Mammary epithelial cell (primary cell): ENCODE measurements at regions not wholly inside any gene's neighbourhood (a gene's known extent, or its start where the extent isn't known, plus 50 kb on each side); places are given as distances from the start of the nearest gene placed in this dataset.

ENCODE experiments used
- EZH2 ChIP-seq: IDR thresholded peaks from 2 replicates; pipeline ENCODE4 v1.6.1; 2012; ENCODE audit warnings: low read length, inconsistent platforms, borderline replicate concordance
- TF ChIP-seq, protein P1 (sequence below), 2 donors: IDR thresholded peaks in 1 of 2; conservative IDR thresholded peaks in 1 of 2; 2 replicates each; pipeline ENCODE4 v1.5.1; 2011 to 2012; ENCODE audit warnings: inconsistent platforms in 2 of 2, low read length in 2 of 2, mild to moderate bottlenecking in 2 of 2, control low read depth in 1 of 2, low read depth in 1 of 2; ENCODE audit not compliant: insufficient read depth in 1 of 2; ENCODE audit errors: extremely low read depth in 1 of 2

DNA sequence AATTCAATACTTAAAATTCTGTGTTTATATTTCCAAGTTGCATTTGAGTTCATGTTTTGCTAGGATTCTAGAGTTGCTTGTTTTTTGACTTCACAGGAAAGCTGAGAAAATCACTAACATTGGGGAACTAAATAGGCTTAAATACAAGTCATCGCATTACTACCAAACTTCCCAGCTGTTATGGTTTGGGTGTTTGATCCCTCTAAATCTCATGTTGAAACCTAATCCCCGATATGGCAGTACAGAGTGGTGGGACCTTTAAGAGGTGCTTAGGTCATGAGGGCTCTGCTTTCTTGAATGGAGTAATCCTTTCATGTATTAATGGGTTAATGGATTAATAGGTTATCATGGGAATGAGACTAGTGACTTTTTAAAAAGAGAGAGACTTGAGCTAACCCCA, 77.2 kb upstream of the ARPP21 start:
- TF ChIP-seq, protein P1, sequence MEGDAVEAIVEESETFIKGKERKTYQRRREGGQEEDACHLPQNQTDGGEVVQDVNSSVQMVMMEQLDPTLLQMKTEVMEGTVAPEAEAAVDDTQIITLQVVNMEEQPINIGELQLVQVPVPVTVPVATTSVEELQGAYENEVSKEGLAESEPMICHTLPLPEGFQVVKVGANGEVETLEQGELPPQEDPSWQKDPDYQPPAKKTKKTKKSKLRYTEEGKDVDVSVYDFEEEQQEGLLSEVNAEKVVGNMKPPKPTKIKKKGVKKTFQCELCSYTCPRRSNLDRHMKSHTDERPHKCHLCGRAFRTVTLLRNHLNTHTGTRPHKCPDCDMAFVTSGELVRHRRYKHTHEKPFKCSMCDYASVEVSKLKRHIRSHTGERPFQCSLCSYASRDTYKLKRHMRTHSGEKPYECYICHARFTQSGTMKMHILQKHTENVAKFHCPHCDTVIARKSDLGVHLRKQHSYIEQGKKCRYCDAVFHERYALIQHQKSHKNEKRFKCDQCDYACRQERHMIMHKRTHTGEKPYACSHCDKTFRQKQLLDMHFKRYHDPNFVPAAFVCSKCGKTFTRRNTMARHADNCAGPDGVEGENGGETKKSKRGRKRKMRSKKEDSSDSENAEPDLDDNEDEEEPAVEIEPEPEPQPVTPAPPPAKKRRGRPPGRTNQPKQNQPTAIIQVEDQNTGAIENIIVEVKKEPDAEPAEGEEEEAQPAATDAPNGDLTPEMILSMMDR (conservative IDR thresholded peaks at IDR 0.05 in 1 of 2, IDR thresholded peaks at IDR 0.05 in 1 of 2; ENCODE audit: extremely low read depth in 1 of 2, insufficient read depth in 1 of 2, low read depth in 1 of 2, low read length in 2 of 2) = no peak
- no peak for TF ChIP-seq EZH2
